ENCODE measurements at regions not wholly inside any gene's neighbourhood (a gene's known extent, or its start where the extent isn't known, plus 50 kb on each side); places are given as distances from the start of the nearest gene placed in this dataset.

DNA sequence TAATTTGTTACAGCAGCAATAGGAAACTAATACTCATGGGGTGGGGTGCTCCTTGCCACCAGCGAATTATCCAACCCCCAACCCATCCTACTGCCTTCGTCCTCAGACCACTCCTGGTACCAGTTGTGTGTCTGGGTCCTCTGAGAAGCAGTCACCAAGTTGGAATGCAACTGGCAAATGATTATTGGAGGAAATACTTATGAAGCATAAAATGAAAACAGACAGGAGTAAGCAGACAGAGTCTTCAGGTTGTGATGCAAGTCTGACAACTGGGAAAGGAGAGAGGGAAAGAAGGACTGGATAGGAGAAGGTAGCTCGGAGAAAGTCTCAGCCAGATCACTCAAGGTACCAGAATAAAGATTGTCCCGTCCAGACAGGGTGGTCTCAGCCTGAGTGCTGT lies 181.1 kb upstream of the ARID2 start (continued):
- TF ChIP-seq, protein P1, sequence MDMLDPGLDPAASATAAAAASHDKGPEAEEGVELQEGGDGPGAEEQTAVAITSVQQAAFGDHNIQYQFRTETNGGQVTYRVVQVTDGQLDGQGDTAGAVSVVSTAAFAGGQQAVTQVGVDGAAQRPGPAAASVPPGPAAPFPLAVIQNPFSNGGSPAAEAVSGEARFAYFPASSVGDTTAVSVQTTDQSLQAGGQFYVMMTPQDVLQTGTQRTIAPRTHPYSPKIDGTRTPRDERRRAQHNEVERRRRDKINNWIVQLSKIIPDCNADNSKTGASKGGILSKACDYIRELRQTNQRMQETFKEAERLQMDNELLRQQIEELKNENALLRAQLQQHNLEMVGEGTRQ (IDR thresholded peaks at IDR 0.05; ENCODE audit: borderline replicate concordance, low read depth, low read length) = no peak
- TF ChIP-seq, protein P2, sequence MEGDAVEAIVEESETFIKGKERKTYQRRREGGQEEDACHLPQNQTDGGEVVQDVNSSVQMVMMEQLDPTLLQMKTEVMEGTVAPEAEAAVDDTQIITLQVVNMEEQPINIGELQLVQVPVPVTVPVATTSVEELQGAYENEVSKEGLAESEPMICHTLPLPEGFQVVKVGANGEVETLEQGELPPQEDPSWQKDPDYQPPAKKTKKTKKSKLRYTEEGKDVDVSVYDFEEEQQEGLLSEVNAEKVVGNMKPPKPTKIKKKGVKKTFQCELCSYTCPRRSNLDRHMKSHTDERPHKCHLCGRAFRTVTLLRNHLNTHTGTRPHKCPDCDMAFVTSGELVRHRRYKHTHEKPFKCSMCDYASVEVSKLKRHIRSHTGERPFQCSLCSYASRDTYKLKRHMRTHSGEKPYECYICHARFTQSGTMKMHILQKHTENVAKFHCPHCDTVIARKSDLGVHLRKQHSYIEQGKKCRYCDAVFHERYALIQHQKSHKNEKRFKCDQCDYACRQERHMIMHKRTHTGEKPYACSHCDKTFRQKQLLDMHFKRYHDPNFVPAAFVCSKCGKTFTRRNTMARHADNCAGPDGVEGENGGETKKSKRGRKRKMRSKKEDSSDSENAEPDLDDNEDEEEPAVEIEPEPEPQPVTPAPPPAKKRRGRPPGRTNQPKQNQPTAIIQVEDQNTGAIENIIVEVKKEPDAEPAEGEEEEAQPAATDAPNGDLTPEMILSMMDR (IDR thresholded peaks at IDR 0.05) = no peak
- no peak for TF ChIP-seq POLR2AphosphoS5 (IDR thresholded peaks at IDR 0.05; ENCODE audit: low read depth, low read length)
- TF ChIP-seq, protein P3, sequence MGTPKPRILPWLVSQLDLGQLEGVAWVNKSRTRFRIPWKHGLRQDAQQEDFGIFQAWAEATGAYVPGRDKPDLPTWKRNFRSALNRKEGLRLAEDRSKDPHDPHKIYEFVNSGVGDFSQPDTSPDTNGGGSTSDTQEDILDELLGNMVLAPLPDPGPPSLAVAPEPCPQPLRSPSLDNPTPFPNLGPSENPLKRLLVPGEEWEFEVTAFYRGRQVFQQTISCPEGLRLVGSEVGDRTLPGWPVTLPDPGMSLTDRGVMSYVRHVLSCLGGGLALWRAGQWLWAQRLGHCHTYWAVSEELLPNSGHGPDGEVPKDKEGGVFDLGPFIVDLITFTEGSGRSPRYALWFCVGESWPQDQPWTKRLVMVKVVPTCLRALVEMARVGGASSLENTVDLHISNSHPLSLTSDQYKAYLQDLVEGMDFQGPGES (IDR thresholded peaks at IDR 0.05; ENCODE audit: low read depth, low read length) = no peak
- TF ChIP-seq TEAD4 (IDR thresholded peaks at IDR 0.05; ENCODE audit: borderline replicate concordance, insufficient read depth) = no peak

DNA sequence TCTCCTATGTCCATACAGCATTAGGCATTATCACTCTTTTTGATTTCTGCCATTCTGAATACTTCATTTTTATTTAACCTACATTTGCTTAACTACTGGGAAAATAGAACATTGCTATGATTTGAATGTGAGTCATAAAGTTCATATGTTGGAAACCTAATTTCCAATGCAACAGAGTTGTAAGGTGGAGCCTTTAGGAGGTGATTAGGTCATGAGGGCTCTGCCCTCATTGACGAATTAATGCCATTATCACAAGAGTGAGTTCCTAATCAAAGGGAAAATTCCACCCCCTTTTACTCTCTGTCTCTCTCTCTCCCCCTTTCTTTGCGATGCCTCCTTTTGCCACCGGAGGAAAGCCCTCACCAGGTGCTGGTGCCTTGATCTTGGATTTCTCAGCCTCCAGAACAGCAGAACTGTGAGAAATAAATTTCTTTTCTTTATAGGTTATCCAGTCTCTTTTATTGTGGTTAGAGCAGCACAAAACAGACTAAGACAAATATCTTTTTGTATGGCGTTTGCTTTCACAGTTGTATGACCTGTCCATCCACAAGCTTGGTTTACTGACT lies 180.1 kb upstream of the ARID2 start:
- CTCF ChIA-PET = no interaction called here
- H3K9ac ChIP-seq = no peak overlapping the region
- no peak overlapping the region for H3K27ac ChIP-seq (ENCODE audit: low read depth in 2 of 2, low read length in 1 of 2)
- H3K4me2 ChIP-seq = no peak overlapping the region
- 63% methylated on average over 4 of the region's 4 CpGs for WGBS (ENCODE audit: low lambda C conversion rate)
- no peaks in the 10 kb centered on the region; a peak in 1 of 4 replicates for H3K4me1 ChIP-seq (ENCODE audit: control insufficient read depth in 1 of 2, insufficient read depth in 2 of 2, low read depth in 1 of 2, low read length in 1 of 2)
- DNase-seq = no peak
- no peaks in the 10 kb centered on the region for H3K36me3 ChIP-seq (replicated peaks in 1 of 2; ENCODE audit: control insufficient read depth in 1 of 2, insufficient read depth in 2 of 2, low read length in 1 of 2)
- TF ChIP-seq TCF12 (IDR thresholded peaks at IDR 0.05) = no peak
- TF ChIP-seq FOXJ3 (CRISPR knock-in tag; IDR thresholded peaks at IDR 0.05) = no peak
- TF ChIP-seq CHD2 (IDR thresholded peaks at IDR 0.05; ENCODE audit: low read length, partially characterized antibody) = no peak
- no peak for TF ChIP-seq SIN3A (IDR thresholded peaks at IDR 0.05; ENCODE audit: borderline replicate concordance, low read depth, low read length)
- no peak for TF ChIP-seq RAD21 (IDR thresholded peaks at IDR 0.05; ENCODE audit: low read length)
- no peak for TF ChIP-seq JUND (IDR thresholded peaks at IDR 0.05)
- H4K20me1 ChIP-seq (ENCODE audit: insufficient read depth) = no peaks in the 10 kb centered on the region
- no peaks in the 10 kb centered on the region for H3K27me3 ChIP-seq (ENCODE audit: insufficient read depth)
- no peaks in the 10 kb centered on the region for H3K79me2 ChIP-seq (ENCODE audit: insufficient read depth)
- no peak overlapping the region for H3K4me3 ChIP-seq (ENCODE audit: low read depth in 2 of 2, low read length in 1 of 2)
- H3K9me3 ChIP-seq = no peaks in the 10 kb centered on the region
- H2AFZ ChIP-seq (ENCODE audit: low read depth) = no peak overlapping the region
- POLR2A ChIA-PET = no interaction called here
- no peaks in the 10 kb centered on the region for H3K9me2 ChIP-seq
- no peaks in the 10 kb centered on the region for H3F3A ChIP-seq (replicated peaks; ENCODE audit: insufficient read depth)

DNA sequence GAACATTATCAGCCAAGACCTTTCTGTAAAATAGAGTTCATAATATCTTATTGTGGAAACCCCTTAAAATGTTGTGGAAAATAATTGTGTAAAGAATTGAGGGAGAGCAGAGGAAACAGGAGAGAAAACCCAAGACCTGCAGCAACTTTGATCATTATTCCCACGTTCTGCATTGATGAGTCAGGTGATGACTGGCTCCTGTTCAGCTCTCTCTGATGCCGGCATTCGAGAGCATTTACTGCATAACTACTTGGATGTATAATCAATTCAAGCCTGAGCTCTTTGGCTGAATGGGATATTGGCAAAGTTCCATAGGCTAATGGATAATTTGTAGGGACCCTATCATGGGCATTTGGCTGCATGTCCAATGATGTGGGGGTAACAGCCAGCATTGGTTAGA lies 176.3 kb upstream of the ARID2 start:
- TF ChIP-seq MEF2A (IDR thresholded peaks at IDR 0.05; ENCODE audit: borderline replicate concordance, low read depth) = no peak
- TF ChIP-seq, protein P4, sequence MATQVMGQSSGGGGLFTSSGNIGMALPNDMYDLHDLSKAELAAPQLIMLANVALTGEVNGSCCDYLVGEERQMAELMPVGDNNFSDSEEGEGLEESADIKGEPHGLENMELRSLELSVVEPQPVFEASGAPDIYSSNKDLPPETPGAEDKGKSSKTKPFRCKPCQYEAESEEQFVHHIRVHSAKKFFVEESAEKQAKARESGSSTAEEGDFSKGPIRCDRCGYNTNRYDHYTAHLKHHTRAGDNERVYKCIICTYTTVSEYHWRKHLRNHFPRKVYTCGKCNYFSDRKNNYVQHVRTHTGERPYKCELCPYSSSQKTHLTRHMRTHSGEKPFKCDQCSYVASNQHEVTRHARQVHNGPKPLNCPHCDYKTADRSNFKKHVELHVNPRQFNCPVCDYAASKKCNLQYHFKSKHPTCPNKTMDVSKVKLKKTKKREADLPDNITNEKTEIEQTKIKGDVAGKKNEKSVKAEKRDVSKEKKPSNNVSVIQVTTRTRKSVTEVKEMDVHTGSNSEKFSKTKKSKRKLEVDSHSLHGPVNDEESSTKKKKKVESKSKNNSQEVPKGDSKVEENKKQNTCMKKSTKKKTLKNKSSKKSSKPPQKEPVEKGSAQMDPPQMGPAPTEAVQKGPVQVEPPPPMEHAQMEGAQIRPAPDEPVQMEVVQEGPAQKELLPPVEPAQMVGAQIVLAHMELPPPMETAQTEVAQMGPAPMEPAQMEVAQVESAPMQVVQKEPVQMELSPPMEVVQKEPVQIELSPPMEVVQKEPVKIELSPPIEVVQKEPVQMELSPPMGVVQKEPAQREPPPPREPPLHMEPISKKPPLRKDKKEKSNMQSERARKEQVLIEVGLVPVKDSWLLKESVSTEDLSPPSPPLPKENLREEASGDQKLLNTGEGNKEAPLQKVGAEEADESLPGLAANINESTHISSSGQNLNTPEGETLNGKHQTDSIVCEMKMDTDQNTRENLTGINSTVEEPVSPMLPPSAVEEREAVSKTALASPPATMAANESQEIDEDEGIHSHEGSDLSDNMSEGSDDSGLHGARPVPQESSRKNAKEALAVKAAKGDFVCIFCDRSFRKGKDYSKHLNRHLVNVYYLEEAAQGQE (IDR thresholded peaks at IDR 0.05; ENCODE audit: low read depth, low read length) = no peak
- no peak for TF ChIP-seq MXI1 (IDR thresholded peaks at IDR 0.05; ENCODE audit: low read depth, low read length)
- no peak for TF ChIP-seq YY1 (IDR thresholded peaks at IDR 0.05; ENCODE audit: low read depth)
- no peak for TF ChIP-seq GATA2 (CRISPR knock-in tag; IDR thresholded peaks at IDR 0.05)
- TF ChIP-seq RAD21 (IDR thresholded peaks at IDR 0.05; ENCODE audit: low read length) = no peak
- 58% methylated on average over 3 of the region's 3 CpGs for WGBS (ENCODE audit: low lambda C conversion rate)
- no peak for DNase-seq
- Histone ChIP-seq H3K4me3 (ENCODE audit: low read depth in 2 of 2, low read length in 1 of 2) (no peak overlapping the region), H3K9me3 (no peaks in the 10 kb centered on the region), H3K9ac (no peak overlapping the region), H2AFZ (ENCODE audit: low read depth) (no peak overlapping the region), H3F3A (replicated peaks; ENCODE audit: insufficient read depth) (no peaks in the 10 kb centered on the region), H3K79me2 (ENCODE audit: insufficient read depth) (no peaks in the 10 kb centered on the region), H3K9me2 (no peaks in the 10 kb centered on the region), H3K4me2 (no peak overlapping the region), H3K27ac (ENCODE audit: low read depth in 2 of 2, low read length in 1 of 2) (no peak overlapping the region), H3K4me1 (ENCODE audit: control insufficient read depth in 1 of 2, insufficient read depth in 2 of 2, low read depth in 1 of 2, low read length in 1 of 2) (no peaks in the 10 kb centered on the region; a peak in 1 of 4 replicates), H3K27me3 (ENCODE audit: insufficient read depth) (no peaks in the 10 kb centered on the region), H4K20me1 (ENCODE audit: insufficient read depth) (no peaks in the 10 kb centered on the region), H3K36me3 (replicated peaks in 1 of 2; ENCODE audit: control insufficient read depth in 1 of 2, insufficient read depth in 2 of 2, low read length in 1 of 2) (no peaks in the 10 kb centered on the region)
- CTCF ChIA-PET = interaction anchor here (1.8 kb wide), 1 partner anchor 9 kb away, joined by 9 read pairs; no protein-coding TSS in a partner anchor
- POLR2A ChIA-PET = no interaction called here

Data from SK-N-SH (cell line).